Epithelial cell of esophagus (primary cell): ENCODE measurements at regions not wholly inside any gene's neighbourhood (a gene's known extent, or its start where the extent isn't known, plus 50 kb on each side); places are given as distances from the start of the nearest gene placed in this dataset.

Experiments
- DNase-seq: peaks from one replicate; pipeline ENCODE4 v3.0.0; 2010; ENCODE audit warnings: low read depth
- H3K4me3 ChIP-seq: 2 replicates; pipeline ENCODE4 v1.5.1; 2011; ENCODE audit warnings: mild to moderate bottlenecking, low read length, control low read depth
- CTCF ChIP-seq: IDR thresholded peaks from 2 replicates; pipeline ENCODE4 v1.5.1; 2011; ENCODE audit warnings: low read depth, mild to moderate bottlenecking, low read length, control low read depth, inconsistent platforms; ENCODE audit not compliant: insufficient read depth; ENCODE audit errors: missing control alignments

GRCh38 chr3:152780553-152780952 is 54.4 kb upstream of the P2RY1 start:
- peak; percentile 40 for DNase-seq
- TF ChIP-seq CTCF = no peak
- H3K4me3 ChIP-seq = no peak overlapping the region

- TF ChIP-seq CTCF = no peak
Measured at GRCh38 chr3:152785051-152785450, 49.9 kb upstream of the P2RY1 start.

More at GRCh38 chr3:152785051-152785450, 49.9 kb upstream of the P2RY1 start:
- no peak overlapping the region for H3K4me3 ChIP-seq
- DNase-seq = no peak
